NCI-H1930 (cell line): ENCODE measurements at regions not wholly inside any gene's neighbourhood (a gene's known extent, or its start where the extent isn't known, plus 50 kb on each side); places are given as distances from the start of the nearest gene placed in this dataset.
"Not testable (repeated sequence)": the region's sequence is repeated elsewhere in the genome, so short reads cannot be mapped to it uniquely, and the experiment has no call there.

Experiments
- DNase-seq, 2 experiments: peaks; one replicate each; lab custom pipeline; 2025; lab: John Stamatoyannopoulos, UW

DNA sequence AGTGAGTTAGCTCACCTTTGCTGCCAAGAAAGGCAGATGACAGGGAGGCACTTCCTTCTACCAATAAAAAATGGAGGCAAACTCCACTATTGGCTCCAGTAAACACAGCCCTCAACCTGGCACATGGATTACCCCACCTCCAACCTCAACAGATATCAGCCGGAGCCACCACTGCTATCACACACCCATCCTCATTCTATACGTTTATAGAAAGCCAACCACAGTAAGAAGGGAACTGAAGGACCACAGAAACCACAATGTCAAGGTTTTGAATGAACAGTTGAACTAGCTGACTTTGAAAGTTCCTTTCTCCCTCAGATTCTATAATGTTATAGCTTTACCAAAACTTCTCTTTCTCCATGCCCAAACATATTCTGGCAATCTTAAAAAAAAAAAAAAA lies 526.2 kb downstream of the UQCRFS1 start:
- DNase-seq: no peak

- DNase-seq: no peak
Measured at GRCh38 chr19:28685802-28686201, 527.1 kb downstream of the UQCRFS1 start.

DNA sequence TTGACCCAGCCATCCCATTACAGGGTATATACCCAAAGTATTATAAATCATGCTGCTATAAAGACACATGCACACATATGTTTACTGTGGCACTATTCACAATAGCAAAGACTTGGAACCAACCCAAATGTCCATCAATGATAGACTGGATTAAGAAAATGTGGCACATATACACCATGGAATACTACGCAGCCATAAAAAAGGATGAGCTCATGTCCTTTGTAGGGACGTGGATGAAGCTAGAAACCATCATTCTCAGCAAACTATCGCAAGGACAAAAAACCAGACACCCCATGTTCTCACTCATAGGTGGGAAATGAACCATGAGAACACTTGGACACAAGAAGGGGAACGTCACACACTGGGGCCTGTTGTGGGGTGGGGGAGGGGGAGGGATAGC lies 527.9 kb downstream of the UQCRFS1 start:
- not testable (repeated sequence) for DNase-seq

- no peak for DNase-seq
Measured at GRCh38 chr19:28680111-28680510, 532.8 kb downstream of the UQCRFS1 start.

DNA sequence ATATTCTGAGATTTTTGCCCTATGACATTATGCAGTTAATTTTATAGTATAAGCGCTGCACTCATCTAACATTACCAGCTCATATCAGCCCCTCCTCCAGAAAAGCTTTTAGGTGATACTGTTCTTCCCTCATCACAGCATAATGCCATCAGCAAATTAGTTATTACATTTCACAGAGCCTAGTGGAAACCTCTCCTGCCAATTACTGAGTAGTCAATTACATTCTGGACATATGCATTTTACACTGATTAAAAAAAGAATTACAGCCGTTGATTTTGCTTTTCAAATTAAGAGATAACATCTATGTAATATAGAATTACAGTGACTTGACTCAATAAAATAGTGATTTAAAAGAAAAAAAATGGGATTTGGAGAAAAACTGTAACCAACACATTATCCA lies 542.1 kb downstream of the UQCRFS1 start:
- DNase-seq: no peak

DNA sequence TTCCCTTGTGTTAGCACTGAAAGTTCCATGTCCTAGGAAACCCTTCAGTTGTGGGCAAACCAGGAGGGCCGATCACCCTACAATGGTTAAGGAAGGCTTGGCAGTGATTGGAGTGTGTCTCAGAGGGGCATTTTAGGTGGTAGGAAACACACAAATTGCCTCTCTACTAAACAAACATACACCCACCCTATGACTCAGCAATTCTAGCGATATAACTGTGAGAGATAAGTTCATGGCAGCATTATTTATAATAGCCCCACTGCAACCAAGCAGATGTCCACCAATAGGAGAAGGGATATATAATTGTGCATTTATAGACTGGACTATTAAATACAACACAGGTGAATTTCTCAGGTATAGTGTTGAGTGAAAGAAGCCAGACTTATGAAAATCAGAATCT lies 543.1 kb downstream of the UQCRFS1 start:
- no peak for DNase-seq

- DNase-seq: no peak
Measured at GRCh38 chr19:28667348-28667977, 545.5 kb downstream of the UQCRFS1 start.

GRCh38 chr19:28665748-28666147 lies 547.2 kb downstream of the UQCRFS1 start:
- DNase-seq: no peak

GRCh38 chr19:28656644-28657043 lies 556.3 kb downstream of the UQCRFS1 start:
- DNase-seq: no peak

GRCh38 chr19:28655054-28655453 lies 557.9 kb downstream of the UQCRFS1 start:
- no peak for DNase-seq

DNA sequence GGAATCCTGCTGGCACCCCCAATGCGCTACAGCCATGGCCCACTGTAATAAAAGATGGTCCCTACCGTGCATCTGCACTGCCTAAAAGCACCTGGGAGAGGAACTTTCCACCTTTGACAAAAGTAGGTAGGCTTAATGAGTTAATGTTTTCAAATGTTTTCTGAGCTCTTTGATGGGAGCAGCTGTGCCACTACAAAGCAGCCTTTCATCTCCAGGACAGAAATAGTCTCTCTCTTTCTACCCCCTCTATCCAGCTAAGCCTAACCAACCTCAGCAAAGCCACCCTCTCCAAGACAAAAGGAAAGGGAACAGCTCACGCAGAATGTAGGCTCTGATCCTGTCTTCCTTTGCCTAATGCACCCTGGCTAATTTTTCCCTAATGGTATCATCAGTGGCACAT lies 560.2 kb downstream of the UQCRFS1 start:
- no peak for DNase-seq

DNA sequence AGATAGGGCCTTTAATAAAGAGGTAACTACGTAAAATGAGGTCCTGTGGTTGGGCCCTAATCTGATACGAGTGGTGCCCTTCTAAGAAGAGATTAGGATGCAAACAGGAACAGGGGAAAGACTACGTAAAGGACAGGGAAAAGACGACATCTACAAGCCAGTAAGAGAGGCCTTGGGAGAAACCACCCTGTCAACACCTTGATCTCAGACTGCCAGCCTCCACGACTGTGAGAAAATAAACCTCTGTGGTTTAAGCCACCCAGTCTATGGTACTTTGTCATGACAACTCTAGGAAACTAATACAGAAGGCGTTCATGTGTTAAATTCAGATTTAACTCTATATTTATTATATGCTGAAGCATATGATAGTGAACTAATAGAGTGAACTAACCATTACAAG lies 566.3 kb downstream of the UQCRFS1 start:
- DNase-seq: no peak

GRCh38 chr19:28644169-28644775 lies 568.7 kb downstream of the UQCRFS1 start:
- DNase-seq: no peak

DNA sequence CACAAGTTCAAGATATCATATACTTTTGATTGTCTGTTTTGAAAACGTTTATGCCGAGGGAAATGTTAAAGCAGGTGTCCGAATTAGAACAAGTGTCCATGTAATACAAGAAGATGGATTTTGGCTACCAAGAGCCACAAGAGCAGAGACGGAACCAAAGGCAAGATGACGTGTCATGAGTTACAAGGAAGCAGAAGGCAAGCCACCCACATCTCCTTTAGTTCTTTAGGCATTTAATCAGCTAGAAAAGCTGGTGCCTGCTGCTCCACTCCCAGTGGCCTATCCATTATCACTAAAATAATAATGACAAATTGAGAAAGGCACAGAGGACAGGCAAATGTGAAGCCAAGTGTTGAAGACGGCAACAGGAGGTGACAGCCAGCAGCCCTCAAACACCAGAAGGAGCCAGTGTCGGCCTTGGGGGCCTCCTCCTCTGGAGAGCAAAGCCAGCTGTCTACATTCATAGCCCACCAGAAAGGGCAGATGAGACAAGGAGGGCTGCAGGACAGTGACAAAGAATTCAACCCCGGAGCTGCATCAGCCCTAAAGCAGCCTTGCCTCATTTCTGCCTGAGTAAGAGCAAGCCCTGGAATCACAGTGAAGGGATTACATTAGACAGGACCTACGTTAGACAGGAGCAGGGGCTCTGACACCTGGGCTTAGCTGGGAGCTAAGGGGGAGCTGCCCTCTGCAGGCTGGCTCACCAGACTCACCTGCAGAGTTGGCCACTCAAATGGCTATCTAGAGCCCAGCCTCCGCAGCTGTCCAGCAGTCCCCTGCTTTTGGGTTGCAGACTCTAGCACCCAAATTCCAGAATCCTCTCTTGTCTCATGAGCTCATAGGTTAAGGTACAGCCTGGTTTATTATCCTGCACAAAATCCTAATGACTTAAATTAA lies 569.9 kb downstream of the UQCRFS1 start:
- DNase-seq: no peak

GRCh38 chr19:28641395-28641794 lies 571.6 kb downstream of the UQCRFS1 start:
- no peak for DNase-seq

DNA sequence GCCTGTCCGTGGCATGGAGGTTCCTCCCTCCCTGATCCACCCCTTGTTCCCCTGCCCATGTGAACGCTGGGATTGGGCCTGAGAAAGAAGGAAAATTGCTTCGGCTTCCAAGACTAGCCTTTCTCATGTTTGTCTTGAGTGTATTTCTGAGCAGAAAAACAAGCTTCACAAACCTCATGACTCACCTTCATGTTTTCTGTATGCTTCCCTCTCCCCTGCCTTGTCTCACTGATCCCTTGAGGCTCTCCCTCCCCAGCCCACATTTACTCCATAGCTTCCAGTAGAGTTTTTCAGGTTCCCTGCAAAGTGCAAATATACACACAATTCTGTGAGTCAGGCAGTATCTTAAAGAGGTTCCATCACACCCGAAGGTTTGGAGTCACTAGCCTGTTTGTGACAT lies 572.4 kb downstream of the UQCRFS1 start:
- DNase-seq: no peak

- DNase-seq: no peak
Measured at GRCh38 chr19:28638445-28638844, 574.5 kb downstream of the UQCRFS1 start.

DNA sequence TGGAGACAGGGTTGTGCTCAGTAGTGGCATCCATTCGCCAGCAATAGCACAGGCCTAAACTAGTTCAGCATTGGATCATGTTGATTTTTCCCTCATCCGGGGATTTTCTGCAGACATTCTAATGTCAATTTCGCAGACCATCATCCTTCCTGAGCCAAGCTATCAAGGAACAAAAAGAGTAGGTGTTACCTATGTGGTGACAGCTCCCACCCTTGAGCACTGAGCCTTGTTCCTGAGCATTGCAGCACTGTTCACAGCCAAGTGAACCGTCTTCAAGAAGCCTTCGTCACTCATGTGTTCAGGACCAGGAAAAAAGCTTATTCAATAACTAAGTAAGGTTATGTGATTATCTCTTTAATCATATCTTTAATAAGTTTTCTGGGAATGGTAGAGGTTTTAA lies 576.2 kb downstream of the UQCRFS1 start:
- no peak for DNase-seq

DNA sequence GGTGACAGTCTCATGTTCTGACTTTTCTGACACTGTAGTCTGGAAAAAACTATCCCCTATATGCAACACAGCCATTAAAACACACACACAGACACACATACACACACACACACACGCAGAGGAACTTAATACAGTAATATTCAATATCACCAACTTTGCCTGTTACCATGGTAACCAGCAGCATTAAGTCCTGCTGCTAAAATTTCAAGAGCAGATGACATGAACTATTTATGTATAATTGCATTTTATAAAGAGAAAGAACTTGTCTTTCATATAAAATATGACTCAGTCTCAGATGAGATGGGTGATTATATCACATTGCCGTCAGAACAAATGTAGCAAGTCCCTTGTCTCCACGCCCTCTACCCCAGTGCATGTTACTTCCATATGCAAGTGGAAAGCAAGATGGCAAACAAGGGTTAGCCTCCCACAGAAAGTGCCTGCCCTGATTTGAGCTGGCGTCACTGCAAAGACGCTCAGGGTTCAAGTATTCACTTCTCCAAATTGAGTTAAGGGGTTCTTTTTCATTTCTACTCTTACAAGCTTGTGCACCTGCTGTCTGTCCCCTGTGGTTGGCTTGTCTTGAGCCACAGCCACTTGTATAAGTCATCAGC lies 576.8 kb downstream of the UQCRFS1 start:
- DNase-seq: no peak

- DNase-seq: no peak
Measured at GRCh38 chr19:28634837-28635236, 578.1 kb downstream of the UQCRFS1 start.

DNA sequence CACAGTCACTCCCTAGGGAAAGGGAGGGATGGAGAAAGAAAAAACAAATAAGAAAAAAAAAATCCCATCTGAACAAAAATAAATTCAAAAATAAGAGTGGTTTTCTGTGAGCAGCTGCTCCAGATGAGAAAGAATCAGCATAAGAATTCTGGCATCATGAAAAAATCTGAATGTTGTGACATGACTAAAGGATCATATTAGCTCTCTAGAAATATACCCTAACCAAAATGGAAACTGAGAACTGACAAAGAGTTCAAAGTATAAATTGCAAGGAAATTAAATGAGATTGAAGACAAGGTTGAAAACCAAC lies 579.0 kb downstream of the UQCRFS1 start:
- no peak for DNase-seq

GRCh38 chr19:28633319-28634018 lies 579.5 kb downstream of the UQCRFS1 start:
- DNase-seq: peak; percentile 36 to 42
